Endodermal cell (in vitro differentiated cells): ENCODE measurements at regions not wholly inside any gene's neighbourhood (a gene's known extent, or its start where the extent isn't known, plus 50 kb on each side); places are given as distances from the start of the nearest gene placed in this dataset.
A peak's percentile ranks its signal among the peaks of the same experiment; 100 is the strongest.

Source experiments
- DNase-seq: peaks from one replicate; pipeline ENCODE4 v3.0.0-alpha.2; 2017
- H3K27ac ChIP-seq: 2 replicates; pipeline ENCODE4 v1.5.1; 2013; ENCODE audit warnings: mild to moderate bottlenecking, low read depth, low read length, moderate library complexity
- H3K27me3 ChIP-seq: 2 replicates; pipeline ENCODE4 v1.6.1; 2013; ENCODE audit warnings: mild to moderate bottlenecking, low read length, moderate library complexity; ENCODE audit not compliant: insufficient read depth, control insufficient read depth, poor library complexity, severe bottlenecking
- H3K36me3 ChIP-seq: 2 replicates; pipeline ENCODE4 v1.7.0; 2013; ENCODE audit warnings: mild to moderate bottlenecking, low read length, moderate library complexity; ENCODE audit not compliant: control insufficient read depth, insufficient read depth
- H3K4me1 ChIP-seq: one replicate; pipeline ENCODE4 v1.7.0; 2013; ENCODE audit warnings: low read length; ENCODE audit not compliant: control insufficient read depth, insufficient read depth
- H3K4me3 ChIP-seq: 2 replicates; pipeline ENCODE4 v1.5.1; 2013; ENCODE audit warnings: mild to moderate bottlenecking, low read length, moderate library complexity
- H3K9ac ChIP-seq: 2 replicates; pipeline ENCODE4 v1.6.1; 2013; ENCODE audit warnings: mild to moderate bottlenecking, low read length, moderate library complexity; ENCODE audit not compliant: poor library complexity, severe bottlenecking; ENCODE audit errors: extremely low read depth
- H3K9me3 ChIP-seq: 2 replicates; pipeline ENCODE4 v1.6.1; 2013; ENCODE audit warnings: mild to moderate bottlenecking, low read length, moderate library complexity; ENCODE audit not compliant: control insufficient read depth
- H3K27ac Mint-ChIP-seq: 2 replicates; pipeline ENCODE4 v1.8.0; 2020; ENCODE audit warnings: mixed read lengths
- H3K27me3 Mint-ChIP-seq: 2 replicates; pipeline ENCODE4 v1.8.0; 2021; ENCODE audit warnings: mild to moderate bottlenecking, mixed read lengths; ENCODE audit not compliant: insufficient read depth
- H3K36me3 Mint-ChIP-seq: 2 replicates; pipeline ENCODE4 v1.8.0; 2020; ENCODE audit warnings: low read depth, mixed read lengths
- H3K4me1 Mint-ChIP-seq: 2 replicates; pipeline ENCODE4 v1.8.0; 2020; ENCODE audit warnings: mixed read lengths
- H3K4me3 Mint-ChIP-seq: 2 replicates; pipeline ENCODE4 v1.8.0; 2020; ENCODE audit warnings: mild to moderate bottlenecking, moderate library complexity, mixed read lengths
- H3K9me3 Mint-ChIP-seq: 2 replicates; pipeline ENCODE4 v1.8.0; 2020; ENCODE audit warnings: mild to moderate bottlenecking, mixed read lengths
- CTCF ChIP-seq: fragments of 200-600 bp; sonication (generic); conservative IDR thresholded peaks from 2 replicates; pipeline ENCODE4 v1.5.0; 2021; ENCODE audit warnings: antibody characterized with exemption, mild to moderate bottlenecking
- WGBS, 2 experiments: methylation state at CpG; one replicate each; pipeline versions ENCODE4 v1.1.5 to v1.1.7; 2013; ENCODE audit warnings: missing lambda C conversion rate in 2 of 2, mixed read lengths in 1 of 2; ENCODE audit not compliant: insufficient coverage in 1 of 2, insufficient read length in 1 of 2; 5-methylcytosine and 5-hydroxymethylcytosine counted together

- Histone ChIP-seq H3K27ac (no peak overlapping the region), H3K36me3 (no peaks in the 10 kb centered on the region), H3K4me1 (no peaks in the 10 kb centered on the region), H3K9me3 (no peaks in the 10 kb centered on the region), H3K4me3 (no peak overlapping the region), H3K9ac (no peak overlapping the region), H3K27me3 (no peaks in the 10 kb centered on the region)
- Mint-ChIP-seq H3K36me3 (no peaks in the 10 kb centered on the region), H3K4me3 (no peak overlapping the region), H3K27ac (no peak overlapping the region), H3K4me1 (peaks cover 4% of the 10 kb centered on the region), H3K27me3 (peaks cover 23% of the 10 kb centered on the region), H3K9me3 (no peaks in the 10 kb centered on the region)
- 80 to 86% methylated on average over 2 of the region's 2 CpGs for WGBS, 2 experiments
- no peak for TF ChIP-seq CTCF
- no peak for DNase-seq
Observed at GRCh38 chr12:114201794-114202193, 204.2 kb downstream of the TBX5 start.

- H3K9ac ChIP-seq: no peak overlapping the region
- Mint-ChIP-seq H3K4me1 (no peaks in the 10 kb centered on the region), H3K27ac (no peak overlapping the region), H3K4me3 (no peak overlapping the region), H3K36me3 (no peaks in the 10 kb centered on the region), H3K27me3 (peaks cover 14% of the 10 kb centered on the region), H3K9me3 (no peaks in the 10 kb centered on the region)
- no peak overlapping the region for H3K4me3 ChIP-seq
- H3K27me3 ChIP-seq: no peaks in the 10 kb centered on the region
- H3K4me1 ChIP-seq: no peaks in the 10 kb centered on the region
- WGBS, 2 experiments: 79 to 83% methylated on average over 3 of the region's 3 CpGs
- TF ChIP-seq CTCF: no peak
- H3K27ac ChIP-seq: no peak overlapping the region
- DNase-seq: no peak
- H3K36me3 ChIP-seq: no peaks in the 10 kb centered on the region
- H3K9me3 ChIP-seq: no peaks in the 10 kb centered on the region
Observed at GRCh38 chr12:114194956-114195355, 211.0 kb downstream of the TBX5 start.

GRCh38 chr12:114194066-114194465 is 211.9 kb downstream of the TBX5 start:
- no peak overlapping the region for H3K9ac ChIP-seq
- Mint-ChIP-seq H3K36me3 (no peaks in the 10 kb centered on the region), H3K27me3 (peaks cover 21% of the 10 kb centered on the region), H3K4me1 (no peaks in the 10 kb centered on the region), H3K27ac (no peak overlapping the region), H3K4me3 (no peak overlapping the region), H3K9me3 (no peaks in the 10 kb centered on the region)
- peak; percentile 58 for DNase-seq
- TF ChIP-seq CTCF: no peak
- no peaks in the 10 kb centered on the region for H3K4me1 ChIP-seq
- 60 to 72% methylated on average over 2 to 5 of the region's 5 CpGs for WGBS, 2 experiments
- H3K27ac ChIP-seq: no peak overlapping the region
- no peak overlapping the region for H3K4me3 ChIP-seq
- H3K36me3 ChIP-seq: no peaks in the 10 kb centered on the region
- H3K27me3 ChIP-seq: no peaks in the 10 kb centered on the region
- H3K9me3 ChIP-seq: no peaks in the 10 kb centered on the region
